ENCODE measurements at regions not wholly inside any gene's neighbourhood (a gene's known extent, or its start where the extent isn't known, plus 50 kb on each side); places are given as distances from the start of the nearest gene placed in this dataset.

DNA sequence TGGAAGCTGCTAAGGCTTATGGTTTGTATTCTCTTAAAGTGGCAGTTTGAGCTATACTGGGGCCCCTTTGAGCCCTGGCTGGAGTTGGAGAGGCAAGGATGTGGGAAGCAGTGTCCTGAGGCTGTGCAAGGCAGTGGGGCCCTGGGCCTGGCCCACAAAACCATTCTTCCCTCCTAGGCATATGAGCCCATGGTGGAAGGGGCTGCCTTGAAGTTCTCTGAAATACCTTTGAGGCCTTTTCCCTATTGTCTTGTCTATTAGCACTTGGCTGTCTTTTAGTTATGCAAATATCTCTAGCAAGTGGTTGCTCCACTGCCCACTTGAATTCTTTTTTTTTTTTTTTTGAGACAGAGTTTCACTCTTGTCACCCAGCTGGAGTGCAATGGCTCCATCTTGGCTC, 119.2 kb downstream of the PCTP start:
- no peak for TF ChIP-seq POLR2A (IDR thresholded peaks at IDR 0.05)
- TF ChIP-seq, protein P1, sequence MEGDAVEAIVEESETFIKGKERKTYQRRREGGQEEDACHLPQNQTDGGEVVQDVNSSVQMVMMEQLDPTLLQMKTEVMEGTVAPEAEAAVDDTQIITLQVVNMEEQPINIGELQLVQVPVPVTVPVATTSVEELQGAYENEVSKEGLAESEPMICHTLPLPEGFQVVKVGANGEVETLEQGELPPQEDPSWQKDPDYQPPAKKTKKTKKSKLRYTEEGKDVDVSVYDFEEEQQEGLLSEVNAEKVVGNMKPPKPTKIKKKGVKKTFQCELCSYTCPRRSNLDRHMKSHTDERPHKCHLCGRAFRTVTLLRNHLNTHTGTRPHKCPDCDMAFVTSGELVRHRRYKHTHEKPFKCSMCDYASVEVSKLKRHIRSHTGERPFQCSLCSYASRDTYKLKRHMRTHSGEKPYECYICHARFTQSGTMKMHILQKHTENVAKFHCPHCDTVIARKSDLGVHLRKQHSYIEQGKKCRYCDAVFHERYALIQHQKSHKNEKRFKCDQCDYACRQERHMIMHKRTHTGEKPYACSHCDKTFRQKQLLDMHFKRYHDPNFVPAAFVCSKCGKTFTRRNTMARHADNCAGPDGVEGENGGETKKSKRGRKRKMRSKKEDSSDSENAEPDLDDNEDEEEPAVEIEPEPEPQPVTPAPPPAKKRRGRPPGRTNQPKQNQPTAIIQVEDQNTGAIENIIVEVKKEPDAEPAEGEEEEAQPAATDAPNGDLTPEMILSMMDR (IDR thresholded peaks at IDR 0.05) = no peak

Measured in lower leg skin (tissue), 3 donors.